ENCODE measurements at regions not wholly inside any gene's neighbourhood (a gene's known extent, or its start where the extent isn't known, plus 50 kb on each side); places are given as distances from the start of the nearest gene placed in this dataset.
"Not testable (repeated sequence)": the region's sequence is repeated elsewhere in the genome, so short reads cannot be mapped to it uniquely, and the experiment has no call there.

GRCh38 chr4:65265526-65265925 lies 404.8 kb downstream of the EPHA5 start:
- Mint-ChIP-seq H3K27ac (no peak overlapping the region), H3K27me3 (no peaks in the 10 kb centered on the region), H3K4me1 (no peaks in the 10 kb centered on the region), H3K36me3 (no peaks in the 10 kb centered on the region), H3K4me3 (no peak overlapping the region), H3K9me3 (peaks cover 3% of the 10 kb centered on the region)
- no peak for ATAC-seq

- H3K4me1 Mint-ChIP-seq: no peaks in the 10 kb centered on the region
- no peak for ATAC-seq
- no peaks in the 10 kb centered on the region for H3K36me3 Mint-ChIP-seq
- no peaks in the 10 kb centered on the region for H3K9me3 Mint-ChIP-seq
- no peak overlapping the region for H3K4me3 Mint-ChIP-seq
- H3K27ac Mint-ChIP-seq: no peak overlapping the region
- H3K27me3 Mint-ChIP-seq: no peaks in the 10 kb centered on the region
Measured at GRCh38 chr4:65259296-65259695, 411.0 kb downstream of the EPHA5 start.

GRCh38 chr4:65250916-65251315 lies 419.4 kb downstream of the EPHA5 start:
- no peak for ATAC-seq
- no peak overlapping the region for H3K27ac Mint-ChIP-seq
- no peaks in the 10 kb centered on the region for H3K27me3 Mint-ChIP-seq
- no peaks in the 10 kb centered on the region for H3K9me3 Mint-ChIP-seq
- H3K4me3 Mint-ChIP-seq: no peak overlapping the region
- H3K36me3 Mint-ChIP-seq: no peaks in the 10 kb centered on the region
- no peaks in the 10 kb centered on the region for H3K4me1 Mint-ChIP-seq

GRCh38 chr4:65249111-65249510 lies 421.2 kb downstream of the EPHA5 start:
- no peak for ATAC-seq

GRCh38 chr4:65242156-65242846 lies 428.0 kb downstream of the EPHA5 start:
- Mint-ChIP-seq H3K9me3 (peaks cover 3% of the 10 kb centered on the region), H3K27me3 (no peaks in the 10 kb centered on the region), H3K27ac (no peak overlapping the region), H3K4me1 (no peaks in the 10 kb centered on the region), H3K36me3 (no peaks in the 10 kb centered on the region), H3K4me3 (no peak overlapping the region)
- no peak for ATAC-seq

More at GRCh38 chr4:65249111-65249510, 421.2 kb downstream of the EPHA5 start:
- Mint-ChIP-seq H3K27me3 (no peaks in the 10 kb centered on the region), H3K4me3 (no peak overlapping the region), H3K27ac (no peak overlapping the region), H3K36me3 (no peaks in the 10 kb centered on the region), H3K4me1 (no peaks in the 10 kb centered on the region), H3K9me3 (no peaks in the 10 kb centered on the region)

- Mint-ChIP-seq H3K9me3 (peaks cover 3% of the 10 kb centered on the region), H3K27me3 (no peaks in the 10 kb centered on the region), H3K4me1 (no peaks in the 10 kb centered on the region), H3K27ac (no peak overlapping the region), H3K4me3 (no peak overlapping the region), H3K36me3 (no peaks in the 10 kb centered on the region)
- ATAC-seq: no peak
Measured at GRCh38 chr4:65241257-65241997, 428.9 kb downstream of the EPHA5 start.

GRCh38 chr4:65234061-65234460 lies 436.2 kb downstream of the EPHA5 start:
- no peaks in the 10 kb centered on the region for H3K36me3 Mint-ChIP-seq
- no peaks in the 10 kb centered on the region for H3K4me1 Mint-ChIP-seq
- H3K27ac Mint-ChIP-seq: no peak overlapping the region
- no peak overlapping the region for H3K4me3 Mint-ChIP-seq
- H3K27me3 Mint-ChIP-seq: no peaks in the 10 kb centered on the region
- ATAC-seq: no peak
- H3K9me3 Mint-ChIP-seq: no peaks in the 10 kb centered on the region

- no peaks in the 10 kb centered on the region for H3K36me3 Mint-ChIP-seq
- H3K27me3 Mint-ChIP-seq: no peaks in the 10 kb centered on the region
- ATAC-seq: no peak
- H3K4me3 Mint-ChIP-seq: no peak overlapping the region
- no peak overlapping the region for H3K27ac Mint-ChIP-seq
- H3K9me3 Mint-ChIP-seq: no peaks in the 10 kb centered on the region
- H3K4me1 Mint-ChIP-seq: no peaks in the 10 kb centered on the region
Measured at GRCh38 chr4:65227628-65228027, 442.7 kb downstream of the EPHA5 start.

- H3K27ac Mint-ChIP-seq: no peak overlapping the region
- no peak for ATAC-seq
- H3K27me3 Mint-ChIP-seq: no peaks in the 10 kb centered on the region
- no peaks in the 10 kb centered on the region for H3K4me1 Mint-ChIP-seq
- H3K4me3 Mint-ChIP-seq: no peak overlapping the region
- no peaks in the 10 kb centered on the region for H3K36me3 Mint-ChIP-seq
- peaks cover 3% of the 10 kb centered on the region for H3K9me3 Mint-ChIP-seq
Measured at GRCh38 chr4:65223601-65224000, 446.7 kb downstream of the EPHA5 start.

GRCh38 chr4:65223074-65223473 lies 447.2 kb downstream of the EPHA5 start:
- H3K4me3 Mint-ChIP-seq, H3K36me3 Mint-ChIP-seq, H3K9me3 Mint-ChIP-seq, H3K4me1 Mint-ChIP-seq, H3K27me3 Mint-ChIP-seq, ATAC-seq, H3K27ac Mint-ChIP-seq: not testable (repeated sequence)

- Mint-ChIP-seq H3K27me3 (no peaks in the 10 kb centered on the region), H3K9me3 (peaks cover 9% of the 10 kb centered on the region), H3K36me3 (no peaks in the 10 kb centered on the region)
Measured at GRCh38 chr4:65217179-65217578, 453.1 kb downstream of the EPHA5 start.

GRCh38 chr4:65202853-65203236 lies 467.4 kb downstream of the EPHA5 start:
- H3K36me3 Mint-ChIP-seq: no peaks in the 10 kb centered on the region
- ATAC-seq: no peak

More at GRCh38 chr4:65217179-65217578, 453.1 kb downstream of the EPHA5 start:
- no peak for ATAC-seq
- Mint-ChIP-seq H3K4me3 (no peak overlapping the region), H3K27ac (no peak overlapping the region), H3K4me1 (no peaks in the 10 kb centered on the region)

GRCh38 chr4:65202165-65202852 lies 468.0 kb downstream of the EPHA5 start:
- H3K9me3 Mint-ChIP-seq: peaks cover 2% of the 10 kb centered on the region
- no peaks in the 10 kb centered on the region for H3K27me3 Mint-ChIP-seq
- H3K4me1 Mint-ChIP-seq: no peaks in the 10 kb centered on the region
- H3K27ac Mint-ChIP-seq: no peak overlapping the region
- no peak overlapping the region for H3K4me3 Mint-ChIP-seq
- ATAC-seq: no peak
- no peaks in the 10 kb centered on the region for H3K36me3 Mint-ChIP-seq

More at GRCh38 chr4:65202853-65203236, 467.4 kb downstream of the EPHA5 start:
- H3K4me1 Mint-ChIP-seq: no peaks in the 10 kb centered on the region
- no peaks in the 10 kb centered on the region for H3K27me3 Mint-ChIP-seq
- H3K27ac Mint-ChIP-seq: no peak overlapping the region
- H3K4me3 Mint-ChIP-seq: no peak overlapping the region
- H3K9me3 Mint-ChIP-seq: no peaks in the 10 kb centered on the region

GRCh38 chr4:65195666-65196065 lies 474.6 kb downstream of the EPHA5 start:
- peaks cover 3% of the 10 kb centered on the region for H3K9me3 Mint-ChIP-seq
- H3K4me1 Mint-ChIP-seq: no peaks in the 10 kb centered on the region
- H3K4me3 Mint-ChIP-seq: no peak overlapping the region
- no peak overlapping the region for H3K27ac Mint-ChIP-seq
- no peak for ATAC-seq
- no peaks in the 10 kb centered on the region for H3K36me3 Mint-ChIP-seq
- H3K27me3 Mint-ChIP-seq: no peaks in the 10 kb centered on the region

GRCh38 chr4:65195002-65195401 lies 475.3 kb downstream of the EPHA5 start:
- no peaks in the 10 kb centered on the region for H3K36me3 Mint-ChIP-seq
- H3K9me3 Mint-ChIP-seq: peaks cover 3% of the 10 kb centered on the region
- no peaks in the 10 kb centered on the region for H3K4me1 Mint-ChIP-seq
- no peak overlapping the region for H3K4me3 Mint-ChIP-seq
- H3K27me3 Mint-ChIP-seq: no peaks in the 10 kb centered on the region
- ATAC-seq: peak; percentile 35
- no peak overlapping the region for H3K27ac Mint-ChIP-seq

- Mint-ChIP-seq H3K27me3 (no peaks in the 10 kb centered on the region), H3K4me1 (no peaks in the 10 kb centered on the region), H3K9me3 (peaks cover 3% of the 10 kb centered on the region), H3K27ac (no peak overlapping the region), H3K36me3 (no peaks in the 10 kb centered on the region), H3K4me3 (no peak overlapping the region)
- ATAC-seq: no peak
Measured at GRCh38 chr4:65193985-65194384, 476.3 kb downstream of the EPHA5 start.

Data from stimulated activated memory B cell treated with anti-CD40 and anti-IgM and Interleukin-4, amounts not matched to agents 10 μg/mL and 1 μg/mL and 100 μg/mL, for 72 hours (primary cell).